CD4-positive, alpha-beta memory T cell (primary cell): ENCODE measurements at regions not wholly inside any gene's neighbourhood (a gene's known extent, or its start where the extent isn't known, plus 50 kb on each side); places are given as distances from the start of the nearest gene placed in this dataset.

Source experiments
- CTCF ChIA-PET: fragments of 350-600 bp; sonication (Branson Sonifier 250); formaldehyde crosslinking; loops from one replicate; lab custom pipeline; 2021; ENCODE audit warnings: inconsistent platforms; ENCODE audit not compliant: partially characterized antibody; lab: Charles Lee
- POLR2A ChIA-PET: fragments of 350-600 bp; sonication (Branson Sonifier 250); formaldehyde crosslinking; loops from one replicate; lab custom pipeline; 2021; ENCODE audit not compliant: partially characterized antibody; lab: Charles Lee
- DNase-seq, 5 donors: peaks; one replicate each; pipeline versions ENCODE4 v3.0.0 to v3.0.0-alpha.2; 2020 to 2022; ENCODE audit warnings: mixed read lengths in 1 of 5
- H3K27ac ChIP-seq: one replicate; pipeline ENCODE4 v1.7.0; 2013; ENCODE audit warnings: low read depth, low read length
- H3K27me3 ChIP-seq: 2 replicates; pipeline ENCODE4 v1.7.0; 2013; ENCODE audit warnings: mild to moderate bottlenecking, low read length, moderate library complexity; ENCODE audit not compliant: insufficient read depth
- H3K36me3 ChIP-seq: 2 replicates; pipeline ENCODE4 v1.7.0; 2013; ENCODE audit warnings: mild to moderate bottlenecking, low read length, moderate library complexity; ENCODE audit not compliant: insufficient read depth
- H3K4me1 ChIP-seq: 2 replicates; pipeline ENCODE4 v1.7.0; 2013; ENCODE audit warnings: mild to moderate bottlenecking, low read length, moderate library complexity; ENCODE audit not compliant: insufficient read depth
- H3K4me3 ChIP-seq, 2 donors: one replicate each; pipeline ENCODE4 v1.7.0; 2013; ENCODE audit warnings: low read length in 2 of 2, mild to moderate bottlenecking in 1 of 2
- H3K9me3 ChIP-seq, 2 donors: one replicate each; pipeline ENCODE4 v1.7.0; 2013; ENCODE audit warnings: low read length in 2 of 2, control low read depth in 1 of 2; ENCODE audit not compliant: control insufficient read depth in 1 of 2
- H3K27ac Mint-ChIP-seq, 7 donors: one replicate each; pipeline ENCODE4 v1.8.0; 2020 to 2021; ENCODE audit warnings: mixed read lengths in 7 of 7, mild to moderate bottlenecking in 6 of 7, inconsistent platforms in 3 of 7, moderate library complexity in 3 of 7
- H3K27me3 Mint-ChIP-seq, 2 donors: one replicate each; pipeline ENCODE4 v1.8.0; 2020 to 2021; ENCODE audit warnings: mixed read lengths in 2 of 2
- H3K36me3 Mint-ChIP-seq, 2 donors: one replicate each; pipeline ENCODE4 v1.8.0; 2020 to 2021; ENCODE audit warnings: mixed read lengths in 2 of 2, inconsistent platforms in 1 of 2, mild to moderate bottlenecking in 1 of 2
- H3K4me1 Mint-ChIP-seq, 4 donors: one replicate each; pipeline ENCODE4 v1.8.0; 2020 to 2021; ENCODE audit warnings: mixed read lengths in 4 of 4, mild to moderate bottlenecking in 1 of 4
- H3K4me3 Mint-ChIP-seq, 8 donors: one replicate each; pipeline ENCODE4 v1.8.0; 2020 to 2021; ENCODE audit warnings: mixed read lengths in 8 of 8, mild to moderate bottlenecking in 7 of 8, moderate library complexity in 6 of 8, inconsistent platforms in 3 of 8
- H3K9me3 Mint-ChIP-seq, 8 donors: one replicate each; pipeline ENCODE4 v1.8.0; 2020 to 2021; ENCODE audit warnings: mixed read lengths in 8 of 8, mild to moderate bottlenecking in 5 of 8, inconsistent platforms in 3 of 8, moderate library complexity in 1 of 8
- intact Hi-C: fragments of 100-400 bp; cut with micrococcal nuclease; formaldehyde crosslinking; loops from one replicate; pipeline ENCODE4 v1.15.1; 2023

DNA sequence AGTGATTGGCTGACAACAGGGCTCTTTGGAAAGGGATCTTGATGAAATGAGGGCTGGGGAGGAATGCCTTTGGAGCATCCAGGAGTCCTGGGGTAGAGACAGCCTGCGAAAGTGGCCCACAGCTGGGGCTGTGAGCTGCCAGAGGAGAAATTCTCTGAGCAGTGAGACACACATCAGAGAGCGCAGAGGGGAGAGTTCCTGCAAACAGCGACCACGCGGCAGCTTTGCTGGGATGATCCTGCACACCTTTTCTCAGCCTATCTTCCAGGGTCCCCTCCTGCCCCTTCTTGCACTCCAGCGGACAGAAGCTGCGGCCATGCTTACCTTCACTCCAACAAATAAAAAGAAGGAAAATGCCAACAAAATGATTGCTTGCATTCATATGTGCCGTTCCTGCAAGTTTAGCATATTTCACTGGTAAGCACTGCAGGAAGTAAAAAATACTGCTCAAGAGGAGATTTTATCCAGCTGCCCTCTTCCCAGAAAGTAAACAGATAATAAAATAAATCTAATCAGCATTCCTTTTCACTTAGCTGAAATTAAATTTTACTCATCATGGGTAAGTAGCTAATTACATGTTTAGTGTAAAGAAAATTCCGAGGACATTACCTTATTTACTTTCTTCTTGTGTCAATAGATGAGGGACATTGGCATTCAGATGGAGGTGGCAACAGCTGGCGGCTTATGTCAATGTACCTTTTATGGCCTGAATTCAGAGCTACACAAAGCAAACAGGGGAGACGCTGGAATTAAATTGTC, 339.9 kb upstream of the ARID1B start:
- no peaks in the 10 kb centered on the region for H3K9me3 ChIP-seq
- no peaks in the 10 kb centered on the region for H3K4me1 ChIP-seq
- H3K4me1 Mint-ChIP-seq = no peaks in the 10 kb centered on the region
- peaks cover 0 to 7% (median 4%) of the 10 kb centered on the region in 8 donors for H3K9me3 Mint-ChIP-seq
- no peak overlapping the region for H3K4me3 Mint-ChIP-seq
- POLR2A ChIA-PET = no interaction called here
- no peaks in the 10 kb centered on the region for H3K27me3 ChIP-seq
- no peak overlapping the region for H3K27ac Mint-ChIP-seq
- peaks cover 1 to 5% of the 10 kb centered on the region in 2 donors for H3K27me3 Mint-ChIP-seq
- no peak overlapping the region for H3K27ac ChIP-seq
- H3K36me3 Mint-ChIP-seq = no peaks in the 10 kb centered on the region
- intact Hi-C loops = no loop called here
- DNase-seq = no peak
- no peak overlapping the region for H3K4me3 ChIP-seq
- H3K36me3 ChIP-seq = no peaks in the 10 kb centered on the region
- CTCF ChIA-PET = interaction anchor here (1.2 kb wide), 1 partner anchor 13 kb away, joined by 3 read pairs; no protein-coding TSS in a partner anchor

GRCh38 chr6:156434795-156435190, 342.4 kb upstream of the ARID1B start:
- POLR2A ChIA-PET = no interaction called here
- Histone ChIP-seq H3K4me1 (no peaks in the 10 kb centered on the region), H3K4me3 (no peak overlapping the region), H3K36me3 (no peaks in the 10 kb centered on the region), H3K9me3 (no peaks in the 10 kb centered on the region), H3K27me3 (no peaks in the 10 kb centered on the region), H3K27ac (no peak overlapping the region)
- no peaks in the 10 kb centered on the region for H3K36me3 Mint-ChIP-seq
- peaks cover 0 to 2% of the 10 kb centered on the region in 2 donors for H3K27me3 Mint-ChIP-seq
- CTCF ChIA-PET = no interaction called here
- peaks cover 0 to 5% (median 0%) of the 10 kb centered on the region in 8 donors for H3K9me3 Mint-ChIP-seq
- H3K4me3 Mint-ChIP-seq = no peak overlapping the region
- no peak overlapping the region for H3K27ac Mint-ChIP-seq
- no peak for DNase-seq
- intact Hi-C loops = no loop called here
- H3K4me1 Mint-ChIP-seq = no peaks in the 10 kb centered on the region

- POLR2A ChIA-PET = no interaction called here
- Mint-ChIP-seq H3K27ac (no peak overlapping the region), H3K4me1 (no peaks in the 10 kb centered on the region), H3K9me3 (peaks cover 0 to 5% (median 0%) of the 10 kb centered on the region in 8 donors), H3K36me3 (no peaks in the 10 kb centered on the region), H3K4me3 (no peak overlapping the region), H3K27me3 (peaks cover 0 to 2% of the 10 kb centered on the region in 2 donors)
- no peak for DNase-seq
- CTCF ChIA-PET = no interaction called here
- H3K9me3 ChIP-seq = no peaks in the 10 kb centered on the region
- H3K27me3 ChIP-seq = no peaks in the 10 kb centered on the region
- no peaks in the 10 kb centered on the region for H3K36me3 ChIP-seq
- intact Hi-C loops = no loop called here
- no peaks in the 10 kb centered on the region for H3K4me1 ChIP-seq
- H3K4me3 ChIP-seq = no peak overlapping the region
- no peak overlapping the region for H3K27ac ChIP-seq
Measured at GRCh38 chr6:156434049-156434794, 343.0 kb upstream of the ARID1B start.

- intact Hi-C loops = no loop called here
- DNase-seq = no peak
- Mint-ChIP-seq H3K4me3 (no peak overlapping the region), H3K27me3 (peaks cover 0 to 2% of the 10 kb centered on the region in 2 donors), H3K27ac (no peak overlapping the region), H3K4me1 (no peaks in the 10 kb centered on the region), H3K36me3 (no peaks in the 10 kb centered on the region), H3K9me3 (peaks cover 0 to 5% (median 0%) of the 10 kb centered on the region in 8 donors)
- H3K4me3 ChIP-seq = no peak overlapping the region
- H3K27me3 ChIP-seq = no peaks in the 10 kb centered on the region
- ChIA-PET CTCF (no interaction called here), POLR2A (no interaction called here)
- no peak overlapping the region for H3K27ac ChIP-seq
- no peaks in the 10 kb centered on the region for H3K9me3 ChIP-seq
- no peaks in the 10 kb centered on the region for H3K36me3 ChIP-seq
- no peaks in the 10 kb centered on the region for H3K4me1 ChIP-seq
Measured at GRCh38 chr6:156432543-156432942, 344.6 kb upstream of the ARID1B start.

DNA sequence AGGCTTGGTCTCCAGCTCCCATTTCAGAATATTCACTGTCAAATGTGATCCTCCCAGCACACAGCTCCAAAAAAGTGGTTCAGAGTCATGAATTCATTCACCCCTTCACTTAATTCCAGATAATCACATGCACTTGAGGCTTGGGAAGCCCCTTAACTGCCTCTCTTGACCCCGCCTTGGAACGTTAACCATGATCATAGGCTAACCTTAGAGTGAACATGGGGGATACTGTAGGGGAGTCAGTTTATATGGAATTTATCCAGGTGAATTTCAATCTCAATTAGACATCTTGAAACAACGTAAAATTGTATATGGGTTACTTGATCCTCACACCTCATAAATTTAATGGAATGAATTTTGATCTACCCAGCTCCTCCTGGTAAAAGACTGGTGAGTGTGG, 346.8 kb upstream of the ARID1B start:
- Mint-ChIP-seq H3K4me1 (peaks cover 0 to 6% (median 4%) of the 10 kb centered on the region in 4 donors), H3K4me3 (no peak overlapping the region), H3K27ac (no peak overlapping the region), H3K9me3 (peaks cover 0 to 5% (median 0%) of the 10 kb centered on the region in 8 donors), H3K36me3 (no peaks in the 10 kb centered on the region), H3K27me3 (peaks cover 0 to 2% of the 10 kb centered on the region in 2 donors)
- no peaks in the 10 kb centered on the region for H3K4me1 ChIP-seq
- intact Hi-C loops = no loop called here
- H3K27me3 ChIP-seq = no peaks in the 10 kb centered on the region
- POLR2A ChIA-PET = no interaction called here
- H3K36me3 ChIP-seq = no peaks in the 10 kb centered on the region
- no peak overlapping the region for H3K27ac ChIP-seq
- no peak for DNase-seq
- CTCF ChIA-PET = no interaction called here
- no peak overlapping the region for H3K4me3 ChIP-seq
- no peaks in the 10 kb centered on the region for H3K9me3 ChIP-seq

GRCh38 chr6:156427345-156427744, 349.8 kb upstream of the ARID1B start:
- intact Hi-C loops = no loop called here
- CTCF ChIA-PET = interaction anchor here (1.4 kb wide), 1 partner anchor 34 kb away, joined by 3 read pairs; no protein-coding TSS in a partner anchor
- Histone ChIP-seq H3K36me3 (no peaks in the 10 kb centered on the region), H3K4me3 (no peak overlapping the region), H3K4me1 (peaks cover 28% of the 10 kb centered on the region), H3K9me3 (no peaks in the 10 kb centered on the region), H3K27ac (no peak overlapping the region), H3K27me3 (no peaks in the 10 kb centered on the region)
- Mint-ChIP-seq H3K27ac (peak overlapping the region in 1 of 7 donors; percentile 47), H3K9me3 (peaks cover 0 to 4% (median 0%) of the 10 kb centered on the region in 8 donors), H3K27me3 (no peaks in the 10 kb centered on the region), H3K4me3 (no peak overlapping the region), H3K36me3 (no peaks in the 10 kb centered on the region), H3K4me1 (peaks cover 23 to 35% (median 31%) of the 10 kb centered on the region in 4 donors)
- POLR2A ChIA-PET = interaction anchor here (1.4 kb wide), 1 partner anchor 31 kb away, joined by 4 read pairs; no protein-coding TSS in a partner anchor
- DNase-seq = no peak

GRCh38 chr6:156425359-156426020, 351.7 kb upstream of the ARID1B start:
- Histone ChIP-seq H3K27me3 (no peaks in the 10 kb centered on the region), H3K27ac (no peak overlapping the region), H3K4me1 (peaks cover 28% of the 10 kb centered on the region), H3K36me3 (no peaks in the 10 kb centered on the region), H3K9me3 (no peaks in the 10 kb centered on the region), H3K4me3 (no peak overlapping the region)
- no peaks in the 10 kb centered on the region for H3K27me3 Mint-ChIP-seq
- peaks cover 26 to 44% (median 36%) of the 10 kb centered on the region in 4 donors for H3K4me1 Mint-ChIP-seq
- no peaks in the 10 kb centered on the region for H3K36me3 Mint-ChIP-seq
- POLR2A ChIA-PET = interaction anchor here (1.4 kb wide), 1 partner anchor 29 kb away, joined by 4 read pairs; no protein-coding TSS in a partner anchor
- intact Hi-C loops = no loop called here
- peaks cover 0 to 4% (median 0%) of the 10 kb centered on the region in 8 donors for H3K9me3 Mint-ChIP-seq
- CTCF ChIA-PET = no interaction called here
- peak overlapping the region in 3 of 7 donors; percentile 2 to 38 (median 3) for H3K27ac Mint-ChIP-seq
- DNase-seq = no peak
- no peak overlapping the region for H3K4me3 Mint-ChIP-seq
